ENCODE measurements at regions not wholly inside any gene's neighbourhood (a gene's known extent, or its start where the extent isn't known, plus 50 kb on each side); places are given as distances from the start of the nearest gene placed in this dataset.
A peak's percentile ranks its signal among the peaks of the same experiment; 100 is the strongest.

DNA sequence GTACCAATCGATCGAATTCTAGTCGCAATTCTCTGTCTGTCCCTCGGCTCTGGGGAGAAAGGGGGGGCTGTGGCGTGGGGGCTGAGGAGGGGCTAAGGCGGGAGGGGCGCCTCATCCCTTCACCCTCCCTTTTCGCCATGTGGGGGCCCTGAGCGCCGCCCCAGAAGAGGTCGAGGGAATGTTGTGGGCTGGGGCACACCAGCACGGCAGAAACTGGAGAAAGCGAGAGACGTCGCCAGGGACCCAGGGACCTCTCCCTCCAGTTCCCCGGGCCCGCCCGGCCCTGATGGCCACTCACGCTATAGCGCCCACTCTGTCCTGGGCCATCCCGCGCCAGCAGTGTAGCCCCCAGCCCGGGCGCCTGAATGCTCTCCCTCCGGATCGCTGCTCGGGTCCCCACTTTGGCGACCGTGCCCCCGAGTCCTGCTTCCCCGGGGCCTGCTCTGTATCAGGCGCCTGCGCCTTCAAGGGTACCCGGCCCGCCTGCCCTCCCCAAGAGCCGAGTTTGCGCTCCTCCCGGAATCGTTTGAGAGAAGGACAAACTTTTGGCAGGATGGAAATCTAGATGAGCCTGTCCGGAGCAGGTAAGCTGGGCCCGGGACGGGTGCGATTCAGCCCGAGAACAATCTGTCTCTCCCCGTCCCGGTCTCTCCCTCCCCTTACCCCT lies 62.6 kb downstream of the SMUG1 start:
- DNase-seq: peak; percentile 24
- H3K4me3 Mint-ChIP-seq: peak overlapping the region; percentile 73
- ChIA-PET CTCF (interaction anchor here (0.7 kb wide), 1 partner anchor 1041 kb away, joined by 3 read pairs; no protein-coding TSS in a partner anchor), POLR2A (interaction anchor here (0.7 kb wide), 1 partner anchor 74 kb away, joined by 11 read pairs; no protein-coding TSS in a partner anchor)
- no peak overlapping the region for H3K27ac Mint-ChIP-seq
- H3K9me3 Mint-ChIP-seq: no peaks in the 10 kb centered on the region
- ATAC-seq (ENCODE audit: low read depth): peak; percentile 37
- H3K27me3 Mint-ChIP-seq: peaks cover 66% of the 10 kb centered on the region
- H3K36me3 Mint-ChIP-seq (ENCODE audit: low read depth): no peaks in the 10 kb centered on the region
- intact Hi-C loops (cut with micrococcal nuclease): no loop called here
- TF ChIP-seq, protein P1, sequence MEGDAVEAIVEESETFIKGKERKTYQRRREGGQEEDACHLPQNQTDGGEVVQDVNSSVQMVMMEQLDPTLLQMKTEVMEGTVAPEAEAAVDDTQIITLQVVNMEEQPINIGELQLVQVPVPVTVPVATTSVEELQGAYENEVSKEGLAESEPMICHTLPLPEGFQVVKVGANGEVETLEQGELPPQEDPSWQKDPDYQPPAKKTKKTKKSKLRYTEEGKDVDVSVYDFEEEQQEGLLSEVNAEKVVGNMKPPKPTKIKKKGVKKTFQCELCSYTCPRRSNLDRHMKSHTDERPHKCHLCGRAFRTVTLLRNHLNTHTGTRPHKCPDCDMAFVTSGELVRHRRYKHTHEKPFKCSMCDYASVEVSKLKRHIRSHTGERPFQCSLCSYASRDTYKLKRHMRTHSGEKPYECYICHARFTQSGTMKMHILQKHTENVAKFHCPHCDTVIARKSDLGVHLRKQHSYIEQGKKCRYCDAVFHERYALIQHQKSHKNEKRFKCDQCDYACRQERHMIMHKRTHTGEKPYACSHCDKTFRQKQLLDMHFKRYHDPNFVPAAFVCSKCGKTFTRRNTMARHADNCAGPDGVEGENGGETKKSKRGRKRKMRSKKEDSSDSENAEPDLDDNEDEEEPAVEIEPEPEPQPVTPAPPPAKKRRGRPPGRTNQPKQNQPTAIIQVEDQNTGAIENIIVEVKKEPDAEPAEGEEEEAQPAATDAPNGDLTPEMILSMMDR (IDR thresholded peaks at IDR 0.05): no peak
- peaks cover 17% of the 10 kb centered on the region for H3K4me1 Mint-ChIP-seq

DNA sequence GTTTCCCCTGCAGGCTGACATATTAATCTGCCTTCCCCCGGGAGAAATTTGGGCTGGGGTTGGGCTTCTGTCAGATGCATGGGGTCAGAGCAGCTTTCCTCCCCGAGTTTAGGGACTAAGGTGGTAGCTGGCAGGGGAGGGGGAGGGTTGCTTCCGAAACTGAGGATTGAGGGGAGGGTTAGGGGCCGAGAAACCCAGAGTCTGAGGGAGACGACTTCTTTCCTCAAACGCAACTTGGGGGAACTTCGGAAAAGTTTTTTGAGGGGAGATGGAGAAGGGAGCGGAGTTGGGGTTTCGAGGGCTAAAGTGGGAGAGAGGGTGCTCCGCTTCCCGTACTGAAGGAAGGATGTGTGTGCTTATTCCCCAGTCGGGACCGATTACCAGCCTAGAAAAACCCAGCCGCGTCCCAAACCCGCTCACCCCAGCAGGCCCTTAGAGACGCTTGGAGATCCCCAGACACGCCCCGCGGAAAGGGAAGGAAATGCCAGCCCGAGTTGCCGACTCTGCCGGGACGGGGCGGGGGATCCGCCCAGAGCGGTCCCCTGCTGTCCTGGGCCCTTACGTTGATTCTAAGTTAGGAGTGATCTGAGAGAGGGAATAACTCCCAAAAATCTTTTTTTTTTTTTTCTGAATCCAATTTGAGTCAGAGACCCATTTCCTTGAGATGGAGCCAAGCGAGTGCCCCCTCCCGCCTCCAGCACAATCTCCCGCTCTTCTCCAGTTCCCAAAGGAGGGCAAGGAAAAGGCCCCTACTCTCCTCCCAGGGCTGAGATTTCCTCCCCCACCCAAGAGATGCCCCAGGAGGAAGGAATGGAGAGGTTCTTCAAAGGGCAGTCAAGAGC lies 61.9 kb downstream of the SMUG1 start:
- Mint-ChIP-seq H3K4me3 (peak overlapping the region; percentile 73), H3K9me3 (no peaks in the 10 kb centered on the region), H3K4me1 (peaks cover 17% of the 10 kb centered on the region), H3K27me3 (peaks cover 61% of the 10 kb centered on the region), H3K36me3 (ENCODE audit: low read depth) (no peaks in the 10 kb centered on the region), H3K27ac (no peak overlapping the region)
- ChIA-PET CTCF (no interaction called here), POLR2A (no interaction called here)
- peak; percentile 54 for ATAC-seq (ENCODE audit: low read depth)
- intact Hi-C loops (cut with micrococcal nuclease): no loop called here
- TF ChIP-seq, protein P1 (IDR thresholded peaks at IDR 0.05): no peak
- peak; percentile 20 for DNase-seq

DNA sequence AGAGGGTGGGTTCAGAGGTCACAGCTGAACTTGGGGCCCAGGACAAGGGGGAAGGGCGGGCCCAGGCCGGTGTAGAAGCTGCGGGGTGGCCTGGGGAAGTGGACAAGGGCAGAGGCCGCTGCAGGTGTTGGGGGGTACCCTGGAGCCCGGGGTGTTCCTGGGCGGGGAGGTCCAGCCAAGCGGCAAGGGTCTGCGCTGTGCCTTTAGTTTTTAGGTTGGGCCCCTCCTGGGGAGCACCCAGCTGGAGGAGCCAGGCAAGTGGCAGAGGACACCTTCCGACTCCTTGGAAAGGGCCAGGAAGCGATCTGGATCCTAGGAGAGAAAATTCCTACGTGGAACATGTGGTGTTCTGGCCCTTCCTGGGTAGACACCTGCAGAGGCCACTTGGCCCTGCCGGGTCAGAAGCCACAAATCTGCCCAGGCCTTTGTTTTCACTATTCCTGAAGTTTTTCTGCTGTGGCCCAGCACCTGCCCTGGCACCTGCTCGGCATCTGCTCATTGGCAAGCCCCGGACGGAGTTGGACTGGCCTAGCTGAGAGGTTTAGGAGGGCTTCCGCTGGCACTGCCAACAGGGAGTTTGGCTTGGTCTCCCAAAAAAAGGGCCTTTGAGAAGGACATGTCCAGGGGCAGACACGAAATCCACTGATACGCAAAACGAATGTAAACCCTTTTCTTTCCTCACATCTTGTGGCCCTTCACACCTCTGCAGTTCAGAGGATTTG lies 61.1 kb downstream of the SMUG1 start:
- Mint-ChIP-seq H3K36me3 (ENCODE audit: low read depth) (no peaks in the 10 kb centered on the region), H3K4me3 (peak overlapping the region; percentile 57), H3K4me1 (peaks cover 17% of the 10 kb centered on the region), H3K9me3 (no peaks in the 10 kb centered on the region), H3K27ac (no peak overlapping the region), H3K27me3 (peaks cover 57% of the 10 kb centered on the region)
- POLR2A ChIA-PET: interaction anchor here (0.6 kb wide), 1 partner anchor 46 kb away, joined by 3 read pairs; no protein-coding TSS in a partner anchor
- ATAC-seq (ENCODE audit: low read depth) (no peak), DNase-seq (no peak)
- CTCF ChIA-PET: no interaction called here
- TF ChIP-seq, protein P1 (IDR thresholded peaks at IDR 0.05): no peak
- intact Hi-C loops (cut with micrococcal nuclease): no loop called here

DNA sequence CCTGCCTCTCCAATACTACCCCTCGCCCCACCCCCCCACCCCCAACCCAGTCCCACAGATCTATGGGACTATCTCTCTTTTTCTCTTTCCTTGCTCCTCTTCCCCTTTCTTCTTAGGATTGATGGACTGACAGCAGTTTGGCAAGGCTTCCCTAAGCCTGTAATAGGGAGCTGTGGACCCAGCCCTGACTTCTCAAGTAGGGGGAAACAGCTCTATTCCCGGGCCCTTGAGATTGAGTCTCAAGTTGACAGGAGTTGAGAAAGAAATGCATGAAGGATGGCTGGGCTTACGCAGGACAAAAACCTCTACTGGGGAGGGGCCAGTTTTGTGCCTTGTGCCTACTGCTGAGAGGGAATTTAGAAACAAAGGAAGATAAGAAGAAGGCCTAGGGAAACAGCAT lies 60.4 kb downstream of the SMUG1 start:
- ChIA-PET POLR2A (no interaction called here), CTCF (no interaction called here)
- no peak for DNase-seq
- intact Hi-C loops (cut with micrococcal nuclease): no loop called here
- Mint-ChIP-seq H3K4me3 (no peak overlapping the region), H3K36me3 (ENCODE audit: low read depth) (no peaks in the 10 kb centered on the region), H3K4me1 (peaks cover 17% of the 10 kb centered on the region), H3K27me3 (peaks cover 57% of the 10 kb centered on the region), H3K27ac (no peak overlapping the region), H3K9me3 (no peaks in the 10 kb centered on the region)
- no peak for ATAC-seq (ENCODE audit: low read depth)
- TF ChIP-seq, protein P1 (IDR thresholded peaks at IDR 0.05): no peak
